ENCODE measurements at regions not wholly inside any gene's neighbourhood (a gene's known extent, or its start where the extent isn't known, plus 50 kb on each side); places are given as distances from the start of the nearest gene placed in this dataset.

DNA sequence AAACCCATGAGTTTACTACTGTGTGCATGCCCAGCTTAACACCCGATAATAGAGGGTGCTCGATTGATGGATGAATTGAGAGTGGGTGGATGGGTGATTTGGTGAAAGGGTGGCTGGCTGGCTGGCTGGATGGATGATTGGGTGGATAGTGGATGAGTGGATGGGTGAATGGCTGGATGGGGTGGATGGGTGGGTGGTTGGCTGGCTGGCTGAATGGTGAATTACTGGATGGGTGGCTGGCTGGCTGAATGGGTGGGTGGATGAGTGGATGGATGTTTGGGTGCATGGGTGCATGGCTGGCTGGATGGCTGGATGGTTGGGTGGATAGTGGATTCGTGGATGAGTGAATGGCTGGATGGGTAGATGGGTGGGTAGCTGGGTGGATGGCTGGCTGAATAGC, 201.1 kb downstream of the IRX1 start:
- in situ Hi-C loops (cut with HindIII; ENCODE audit: low pct_unique_long_range_greater_than_20kb, low sequenced_read_pairs) = no loop called here
- no peak for DNase-seq (ENCODE audit: low read depth in 1 of 2, low spot score in 1 of 2)
- no peak for TF ChIP-seq JUND (IDR thresholded peaks at IDR 0.05; ENCODE audit: low read depth)

DNA sequence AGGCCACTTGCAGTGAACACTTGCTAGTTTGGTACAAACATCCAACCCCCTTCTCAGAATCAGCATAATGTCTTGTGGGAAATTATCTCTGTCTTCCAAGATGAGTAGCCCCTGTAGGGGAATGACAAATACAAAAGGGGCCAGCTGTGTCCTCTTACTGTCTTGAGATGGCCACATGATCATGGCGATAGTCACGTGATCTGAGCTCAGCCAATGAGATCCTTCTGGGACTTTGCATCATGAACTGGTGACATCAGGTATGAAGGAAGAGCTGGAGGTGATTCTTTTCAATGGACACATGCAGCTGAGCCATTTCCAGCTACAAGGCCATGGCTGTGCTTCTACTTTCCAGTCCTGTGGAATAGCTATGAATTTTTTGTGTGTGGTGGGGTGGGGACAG, 206.3 kb downstream of the IRX1 start:
- TF ChIP-seq JUND (IDR thresholded peaks at IDR 0.05; ENCODE audit: low read depth) = no peak
- DNase-seq (ENCODE audit: low read depth in 1 of 2, low spot score in 1 of 2) = no peak
- in situ Hi-C loops (cut with HindIII; ENCODE audit: low pct_unique_long_range_greater_than_20kb, low sequenced_read_pairs) = no loop called here

DNA sequence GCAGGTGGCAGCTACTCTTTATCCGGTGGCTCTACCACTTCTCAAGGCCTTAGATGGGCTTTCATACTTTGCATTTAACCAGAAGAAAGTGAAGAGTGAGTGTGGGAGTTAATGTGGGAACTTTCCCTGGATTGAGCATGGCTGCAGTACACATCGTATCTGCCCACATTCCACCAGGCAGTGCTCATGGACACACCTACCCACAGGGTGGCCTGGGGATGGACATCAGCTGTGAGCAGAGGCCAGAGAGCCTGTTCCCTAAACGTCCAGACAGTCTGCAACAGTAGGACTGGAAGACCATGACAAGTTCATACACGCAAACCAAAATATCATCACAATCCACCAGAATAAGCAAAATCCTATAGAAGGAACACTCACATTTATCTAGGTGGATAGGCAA, 213.8 kb downstream of the IRX1 start:
- no peak for TF ChIP-seq JUND (IDR thresholded peaks at IDR 0.05; ENCODE audit: low read depth)
- no peak for DNase-seq (ENCODE audit: low read depth in 1 of 2, low spot score in 1 of 2)
- in situ Hi-C loops (cut with HindIII; ENCODE audit: low pct_unique_long_range_greater_than_20kb, low sequenced_read_pairs) = no loop called here

DNA sequence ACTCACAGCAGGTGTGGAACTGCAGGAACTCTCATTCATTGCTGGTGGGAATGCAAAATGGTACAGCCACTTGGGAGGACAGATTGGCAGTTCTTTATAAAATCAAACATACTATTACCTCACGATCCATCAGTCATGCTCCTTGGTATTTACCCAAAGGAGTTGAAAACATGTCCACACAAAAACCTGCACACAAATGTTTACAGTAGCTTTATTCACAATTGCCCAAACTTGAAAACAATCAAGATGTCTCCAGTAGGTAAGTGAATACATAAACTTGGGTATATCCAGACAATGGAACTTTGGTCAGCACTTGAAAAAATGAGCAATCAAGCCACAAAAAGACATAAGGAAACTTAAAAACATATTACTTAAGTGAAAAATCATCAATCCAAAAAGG, 215.5 kb downstream of the IRX1 start:
- in situ Hi-C loops (cut with HindIII; ENCODE audit: low pct_unique_long_range_greater_than_20kb, low sequenced_read_pairs) = no loop called here
- no peak for TF ChIP-seq JUND (IDR thresholded peaks at IDR 0.05; ENCODE audit: low read depth)
- DNase-seq (ENCODE audit: low read depth in 1 of 2, low spot score in 1 of 2) = no peak

GRCh38 chr5:3818624-3819023, 223.0 kb downstream of the IRX1 start:
- in situ Hi-C loops (cut with HindIII; ENCODE audit: low pct_unique_long_range_greater_than_20kb, low sequenced_read_pairs) = no loop called here
- no peak for DNase-seq (ENCODE audit: low read depth in 1 of 2, low spot score in 1 of 2)
- no peak for TF ChIP-seq JUND (IDR thresholded peaks at IDR 0.05; ENCODE audit: low read depth)

DNA sequence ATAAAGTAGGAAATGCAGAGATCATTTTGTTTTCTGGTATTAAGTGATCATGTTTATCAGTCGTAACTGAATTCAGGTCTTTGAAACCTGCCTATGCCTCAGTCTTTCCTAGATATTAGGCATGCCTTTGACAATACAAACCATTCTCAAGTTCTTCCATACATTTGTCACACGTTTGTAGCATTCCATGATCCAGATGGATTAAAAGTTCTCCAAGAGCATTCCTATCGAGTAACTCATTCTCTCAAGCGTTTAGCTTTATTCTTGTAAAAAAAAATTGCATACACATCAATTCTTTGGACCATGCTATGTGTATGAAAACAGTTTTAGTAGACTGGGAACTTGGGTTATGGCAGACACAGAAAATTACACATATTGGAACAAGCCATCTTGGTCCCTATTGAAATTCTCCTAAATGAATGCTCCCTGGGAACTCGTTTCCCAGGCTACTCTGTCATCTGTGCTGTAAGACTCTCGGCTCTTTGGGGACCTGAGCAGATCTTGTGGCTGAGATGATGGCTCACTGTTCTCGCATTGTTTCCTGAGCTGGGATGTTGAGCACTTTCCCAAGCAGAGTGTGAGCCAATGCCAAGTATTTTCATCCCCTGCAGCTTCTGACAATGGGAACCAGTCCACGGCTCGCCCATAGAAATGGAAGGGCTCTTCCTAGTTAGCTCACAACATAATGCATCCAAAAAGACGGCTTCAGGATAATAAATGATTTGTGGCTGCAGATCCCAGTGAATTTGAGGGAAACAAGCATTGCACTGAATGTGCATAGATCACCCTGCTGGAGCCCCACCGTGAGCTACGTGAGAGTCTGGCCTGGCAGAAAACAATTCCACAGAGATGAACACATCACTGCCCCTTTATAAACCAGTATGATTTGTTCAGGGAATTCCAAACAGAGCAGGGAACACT, 230.2 kb downstream of the IRX1 start:
- no peak for DNase-seq (ENCODE audit: low read depth in 1 of 2, low spot score in 1 of 2)
- in situ Hi-C loops (cut with HindIII; ENCODE audit: low pct_unique_long_range_greater_than_20kb, low sequenced_read_pairs) = no loop called here
- TF ChIP-seq JUND (IDR thresholded peaks at IDR 0.05; ENCODE audit: low read depth) = no peak

DNA sequence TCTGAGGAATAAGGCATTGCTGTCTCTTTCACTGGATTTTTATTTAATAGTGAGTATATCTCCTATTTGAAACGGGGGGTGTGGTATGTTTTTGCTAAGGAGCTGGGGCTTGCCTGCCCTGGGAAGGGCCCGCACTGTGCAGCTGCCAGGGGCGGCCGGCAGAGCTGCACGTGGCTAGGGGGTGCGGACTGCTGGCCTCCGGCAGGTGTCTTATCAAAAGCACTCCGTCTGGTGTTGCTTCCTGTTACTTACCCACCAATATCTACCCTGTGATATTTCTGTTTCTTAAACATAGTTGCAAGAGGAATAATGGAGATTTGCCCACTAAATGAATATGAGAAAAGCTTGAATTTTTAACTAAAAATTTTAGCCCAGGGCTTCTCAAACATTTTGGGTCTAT, 232.0 kb downstream of the IRX1 start:
- no peak for DNase-seq (ENCODE audit: low read depth in 1 of 2, low spot score in 1 of 2)
- in situ Hi-C loops (cut with HindIII; ENCODE audit: low pct_unique_long_range_greater_than_20kb, low sequenced_read_pairs) = no loop called here
- no peak for TF ChIP-seq JUND (IDR thresholded peaks at IDR 0.05; ENCODE audit: low read depth)

DNA sequence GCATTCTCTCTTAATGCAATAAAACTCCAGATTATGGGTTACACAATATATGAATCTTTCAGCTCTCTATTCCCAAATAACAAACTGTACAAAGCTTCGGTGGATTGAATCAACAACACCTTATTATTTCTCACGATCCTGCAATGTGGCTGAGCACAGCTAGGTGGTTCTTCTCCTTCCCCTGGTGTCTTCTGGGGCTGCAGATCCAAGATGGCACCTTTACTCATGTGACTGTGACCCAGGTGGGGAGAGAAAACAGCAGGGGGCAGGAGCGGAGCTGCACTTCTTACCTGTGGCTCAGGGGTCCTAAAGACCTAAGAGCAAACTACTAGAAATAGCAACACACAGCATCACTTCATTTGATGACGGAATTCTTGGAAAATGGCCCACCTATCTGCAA, 233.1 kb downstream of the IRX1 start:
- no peak for DNase-seq (ENCODE audit: low read depth in 1 of 2, low spot score in 1 of 2)
- in situ Hi-C loops (cut with HindIII; ENCODE audit: low pct_unique_long_range_greater_than_20kb, low sequenced_read_pairs) = no loop called here
- no peak for TF ChIP-seq JUND (IDR thresholded peaks at IDR 0.05; ENCODE audit: low read depth)

- in situ Hi-C loops (cut with HindIII; ENCODE audit: low pct_unique_long_range_greater_than_20kb, low sequenced_read_pairs) = no loop called here
- TF ChIP-seq JUND (IDR thresholded peaks at IDR 0.05; ENCODE audit: low read depth) = no peak
- DNase-seq (ENCODE audit: low read depth in 1 of 2, low spot score in 1 of 2) = no peak
These were observed 237.9 kb downstream of the IRX1 start for GRCh38 chr5:3833566-3833965.

DNA sequence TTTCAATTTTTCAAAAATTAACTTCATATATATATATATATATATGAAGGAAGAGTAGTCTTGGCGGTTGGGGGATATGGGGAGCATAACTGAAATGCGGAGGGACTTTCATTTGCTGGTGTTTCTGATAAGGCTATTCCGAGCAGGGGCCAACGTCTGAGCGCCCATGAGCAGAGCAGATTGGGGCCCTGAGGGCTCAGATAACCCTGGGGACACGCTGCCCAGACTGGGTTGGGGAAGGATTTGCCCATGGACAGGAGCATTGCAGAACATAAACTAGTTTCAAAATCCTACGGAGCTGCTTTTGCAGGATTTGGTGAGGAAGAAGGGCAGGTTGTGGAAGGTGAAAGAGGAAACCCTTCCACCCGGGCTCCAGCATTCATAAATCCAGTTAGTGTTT, 240.2 kb downstream of the IRX1 start:
- in situ Hi-C loops (cut with HindIII; ENCODE audit: low pct_unique_long_range_greater_than_20kb, low sequenced_read_pairs) = no loop called here
- no peak for TF ChIP-seq JUND (IDR thresholded peaks at IDR 0.05; ENCODE audit: low read depth)
- no peak for DNase-seq (ENCODE audit: low read depth in 1 of 2, low spot score in 1 of 2)

- TF ChIP-seq JUND (IDR thresholded peaks at IDR 0.05; ENCODE audit: low read depth) = no peak
- DNase-seq (ENCODE audit: low read depth in 1 of 2, low spot score in 1 of 2) = no peak
- in situ Hi-C loops (cut with HindIII; ENCODE audit: low pct_unique_long_range_greater_than_20kb, low sequenced_read_pairs) = no loop called here
These were observed 240.9 kb downstream of the IRX1 start for GRCh38 chr5:3836528-3836927.

DNA sequence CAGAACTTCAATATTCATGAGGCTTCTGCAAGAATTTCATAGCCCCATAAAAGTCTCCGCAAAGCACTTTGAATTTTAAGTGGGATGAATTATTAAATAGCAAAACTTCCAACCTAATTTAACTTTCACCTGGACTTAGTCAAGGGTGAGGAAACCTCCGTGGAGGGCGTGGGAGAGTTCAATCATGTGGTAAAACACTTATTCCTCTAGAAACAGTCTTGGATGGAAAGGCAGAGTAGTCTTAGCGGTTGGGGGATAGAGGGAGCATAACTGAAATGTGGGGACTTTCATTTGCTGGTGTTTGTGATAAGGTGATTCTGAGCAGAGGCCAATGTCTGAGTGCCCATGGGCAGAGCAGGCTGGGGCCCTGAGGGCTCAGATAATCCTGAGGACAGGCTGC, 241.9 kb downstream of the IRX1 start:
- DNase-seq (ENCODE audit: low read depth in 1 of 2, low spot score in 1 of 2) = no peak
- no peak for TF ChIP-seq JUND (IDR thresholded peaks at IDR 0.05; ENCODE audit: low read depth)
- in situ Hi-C loops (cut with HindIII; ENCODE audit: low pct_unique_long_range_greater_than_20kb, low sequenced_read_pairs) = no loop called here

DNA sequence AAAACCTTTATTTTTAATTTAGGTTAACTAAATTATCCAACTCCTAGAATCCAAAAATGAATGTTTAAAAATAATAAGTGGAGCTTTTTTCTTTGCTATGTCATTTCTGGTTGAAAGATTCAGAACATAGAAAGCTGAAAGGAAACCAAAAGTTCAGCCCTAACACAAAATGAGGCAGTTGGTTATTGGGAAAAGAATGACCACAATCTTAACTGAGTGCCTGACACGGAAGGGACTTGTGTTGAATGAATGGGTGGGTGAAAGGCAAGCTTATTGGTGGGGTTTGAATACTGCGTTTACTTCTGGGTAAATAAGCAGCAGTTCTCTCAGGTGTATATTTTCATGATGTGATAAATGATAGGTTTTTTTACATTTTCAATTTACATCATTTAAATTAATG, 243.5 kb downstream of the IRX1 start:
- no peak for DNase-seq (ENCODE audit: low read depth in 1 of 2, low spot score in 1 of 2)
- in situ Hi-C loops (cut with HindIII; ENCODE audit: low pct_unique_long_range_greater_than_20kb, low sequenced_read_pairs) = no loop called here
- no peak for TF ChIP-seq JUND (IDR thresholded peaks at IDR 0.05; ENCODE audit: low read depth)

- no peak for DNase-seq (ENCODE audit: low read depth in 1 of 2, low spot score in 1 of 2)
- TF ChIP-seq JUND (IDR thresholded peaks at IDR 0.05; ENCODE audit: low read depth) = no peak
- in situ Hi-C loops (cut with HindIII; ENCODE audit: low pct_unique_long_range_greater_than_20kb, low sequenced_read_pairs) = no loop called here
These were observed 247.0 kb downstream of the IRX1 start for GRCh38 chr5:3842591-3842990.
